Mucosa of descending colon (tissue), 3 donors: ENCODE measurements at regions not wholly inside any gene's neighbourhood (a gene's known extent, or its start where the extent isn't known, plus 50 kb on each side); places are given as distances from the start of the nearest gene placed in this dataset.

Source experiments
- ATAC-seq: fragments of 200-7000 bp; cut with Tn5 transposase; one replicate; pipeline ENCODE4 v1.9.1; 2020; ENCODE audit warnings: mild to moderate bottlenecking, moderate library complexity
- DNase-seq, 3 donors: peaks; one replicate each; pipeline ENCODE4 v3.0.0-alpha.2; 2020
- H3K36me3 ChIP-seq: fragments of 200-600 bp; one replicate; pipeline ENCODE4 v1.8.0; 2021; ENCODE audit warnings: low read depth, mild to moderate bottlenecking
- H3K4me1 ChIP-seq: fragments of 200-600 bp; one replicate; pipeline ENCODE4 v1.8.0; 2021; ENCODE audit warnings: low read depth, mild to moderate bottlenecking
- H3K4me3 ChIP-seq: fragments of 200-600 bp; one replicate; pipeline ENCODE4 v1.8.0; 2021; ENCODE audit warnings: mild to moderate bottlenecking
- H3K9me3 ChIP-seq: fragments of 200-600 bp; one replicate; pipeline ENCODE4 v1.8.0; 2021; ENCODE audit warnings: mild to moderate bottlenecking
- intact Hi-C, 2 donors: fragments of 100-400 bp; cut with DNase I in 1 of 2; cut with micrococcal nuclease in 1 of 2; formaldehyde crosslinking; loops; one replicate each; pipeline versions ENCODE4 v1.11.0 to v1.11.1; 2022; cut with DNase I, micrococcal nuclease
- TF ChIP-seq, protein P1 (sequence below): fragments of 200-600 bp; IDR thresholded peaks from one replicate; pipeline ENCODE4 v1.8.0; 2022; ENCODE audit warnings: antibody characterized with exemption, mild to moderate bottlenecking
- donor health status: DM: no; HTN: no; CAD: no; lungs with moderate emphysema.
- donor health status: DM: no; HTN: no; CAD: no.
- donor health status: DM: no; HTN: yes; CAD: no.

DNA sequence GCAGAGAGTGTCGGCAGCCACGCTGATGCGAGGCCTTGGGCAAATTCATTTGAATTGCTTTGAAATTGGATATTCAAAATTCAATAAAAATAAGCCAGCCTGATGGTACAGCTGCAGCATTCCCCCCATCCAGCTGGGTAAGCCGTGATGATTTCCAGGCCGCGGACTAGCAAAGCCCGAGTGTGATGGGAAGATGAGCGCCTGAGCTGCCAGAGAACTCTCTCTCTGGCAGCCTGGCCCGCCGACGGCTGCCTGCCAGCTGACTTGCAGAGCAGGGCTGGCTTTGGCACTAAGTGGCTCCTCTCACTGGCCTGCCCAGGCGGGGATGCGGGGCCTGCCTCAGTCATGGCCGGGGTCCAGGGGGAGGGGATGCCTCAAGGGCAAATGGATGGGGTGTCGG lies 268.3 kb upstream of the WWC1 start:
- DNase-seq = peak in 2 of 3 donors; percentile 20 to 45
- TF ChIP-seq, protein P1, sequence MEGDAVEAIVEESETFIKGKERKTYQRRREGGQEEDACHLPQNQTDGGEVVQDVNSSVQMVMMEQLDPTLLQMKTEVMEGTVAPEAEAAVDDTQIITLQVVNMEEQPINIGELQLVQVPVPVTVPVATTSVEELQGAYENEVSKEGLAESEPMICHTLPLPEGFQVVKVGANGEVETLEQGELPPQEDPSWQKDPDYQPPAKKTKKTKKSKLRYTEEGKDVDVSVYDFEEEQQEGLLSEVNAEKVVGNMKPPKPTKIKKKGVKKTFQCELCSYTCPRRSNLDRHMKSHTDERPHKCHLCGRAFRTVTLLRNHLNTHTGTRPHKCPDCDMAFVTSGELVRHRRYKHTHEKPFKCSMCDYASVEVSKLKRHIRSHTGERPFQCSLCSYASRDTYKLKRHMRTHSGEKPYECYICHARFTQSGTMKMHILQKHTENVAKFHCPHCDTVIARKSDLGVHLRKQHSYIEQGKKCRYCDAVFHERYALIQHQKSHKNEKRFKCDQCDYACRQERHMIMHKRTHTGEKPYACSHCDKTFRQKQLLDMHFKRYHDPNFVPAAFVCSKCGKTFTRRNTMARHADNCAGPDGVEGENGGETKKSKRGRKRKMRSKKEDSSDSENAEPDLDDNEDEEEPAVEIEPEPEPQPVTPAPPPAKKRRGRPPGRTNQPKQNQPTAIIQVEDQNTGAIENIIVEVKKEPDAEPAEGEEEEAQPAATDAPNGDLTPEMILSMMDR = no peak
- Histone ChIP-seq H3K9me3 (no peaks in the 10 kb centered on the region), H3K36me3 (no peaks in the 10 kb centered on the region), H3K4me1 (no peaks in the 10 kb centered on the region), H3K4me3 (no peak overlapping the region)
- no peak for ATAC-seq
- intact Hi-C loops = no loop called here

DNA sequence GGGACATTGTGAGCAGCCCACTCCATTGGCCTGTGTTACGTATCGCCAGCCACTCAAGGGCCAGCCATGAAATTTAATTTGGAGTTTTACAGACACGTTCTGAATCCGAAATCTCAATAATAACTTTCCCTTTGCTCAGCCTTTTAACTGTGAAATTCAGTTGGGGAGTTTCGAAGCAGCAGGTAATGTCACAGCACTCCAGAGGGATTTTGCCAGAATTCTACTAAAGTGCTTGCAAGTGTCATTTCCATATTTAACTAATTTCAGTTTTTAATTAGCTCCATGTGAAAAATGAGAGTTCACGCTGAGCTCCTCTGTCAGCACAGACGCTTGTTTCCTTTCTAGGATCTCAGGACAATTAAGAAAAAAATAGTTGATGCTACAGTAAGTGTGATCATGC lies 267.1 kb upstream of the WWC1 start:
- Histone ChIP-seq H3K4me3 (no peak overlapping the region), H3K36me3 (no peaks in the 10 kb centered on the region), H3K4me1 (no peaks in the 10 kb centered on the region), H3K9me3 (no peaks in the 10 kb centered on the region)
- TF ChIP-seq, protein P1 = no peak
- ATAC-seq = no peak
- no peak for DNase-seq
- intact Hi-C loops = no loop called here

DNA sequence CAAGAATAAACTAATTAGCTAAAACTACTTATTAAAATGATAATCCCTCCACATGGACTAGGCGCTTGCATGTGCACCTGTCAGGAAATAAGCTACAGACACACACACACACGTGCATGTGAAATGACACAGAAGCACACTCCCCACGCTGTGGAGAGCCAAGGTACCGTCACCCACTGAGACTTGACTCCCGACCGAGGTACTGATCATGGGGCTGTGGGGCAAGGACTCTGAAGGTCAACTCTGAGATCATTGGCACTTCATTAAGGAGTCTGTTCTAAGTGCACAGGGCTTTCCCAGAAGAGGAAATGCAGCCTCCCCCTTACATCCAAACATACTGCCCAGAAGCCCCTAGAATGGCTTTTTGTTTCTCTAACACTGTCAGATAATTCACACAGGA lies 264.4 kb upstream of the WWC1 start:
- no peak for DNase-seq
- TF ChIP-seq, protein P1 = no peak
- no peaks in the 10 kb centered on the region for H3K36me3 ChIP-seq
- intact Hi-C loops = no loop called here
- H3K4me1 ChIP-seq = no peaks in the 10 kb centered on the region
- no peaks in the 10 kb centered on the region for H3K9me3 ChIP-seq
- no peak for ATAC-seq
- no peak overlapping the region for H3K4me3 ChIP-seq

DNA sequence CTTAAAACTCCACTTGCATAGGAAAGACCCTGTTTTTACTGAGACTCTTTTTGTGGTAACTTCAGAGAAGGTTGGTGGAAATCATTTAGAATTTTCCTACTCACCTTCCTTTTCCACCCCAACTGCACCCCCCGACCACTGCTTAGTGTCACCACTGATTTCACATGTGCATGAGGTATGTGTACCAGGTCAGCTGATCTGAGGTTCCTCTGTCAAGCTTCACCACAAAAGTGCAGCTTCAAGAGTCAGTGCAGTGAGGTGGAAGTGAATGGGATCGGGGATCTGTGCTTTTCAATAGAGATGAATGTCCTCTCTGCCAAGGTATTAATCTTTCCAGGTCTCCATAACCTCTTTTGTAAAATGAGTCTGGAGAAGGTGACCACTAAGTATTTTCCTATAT lies 260.5 kb upstream of the WWC1 start:
- no peaks in the 10 kb centered on the region for H3K4me1 ChIP-seq
- TF ChIP-seq, protein P1 = no peak
- H3K9me3 ChIP-seq = no peaks in the 10 kb centered on the region
- intact Hi-C loops = no loop called here
- H3K36me3 ChIP-seq = no peaks in the 10 kb centered on the region
- no peak for ATAC-seq
- no peak overlapping the region for H3K4me3 ChIP-seq
- DNase-seq = no peak

DNA sequence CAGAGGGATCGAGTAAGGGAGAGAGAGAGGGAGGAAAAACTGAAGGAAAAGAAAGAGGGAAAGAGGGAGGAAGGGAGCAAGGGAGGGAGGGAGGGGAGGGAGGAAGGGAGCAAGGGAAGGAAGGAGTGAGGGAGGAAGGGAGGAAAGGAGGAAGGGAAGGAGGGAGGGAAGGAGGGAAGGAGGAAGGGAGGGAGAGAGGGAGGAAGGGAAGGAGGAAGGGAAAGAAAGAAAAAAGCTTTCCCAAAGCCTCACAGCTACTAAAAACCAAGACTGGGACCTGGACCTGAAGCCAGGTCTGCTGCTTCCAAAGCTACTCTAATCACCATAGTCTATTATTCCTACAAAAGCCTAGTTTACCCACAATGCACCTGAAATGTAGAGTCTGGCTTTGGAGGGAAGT lies 259.8 kb upstream of the WWC1 start:
- TF ChIP-seq, protein P1 = no peak
- H3K9me3 ChIP-seq = no peaks in the 10 kb centered on the region
- ATAC-seq (no peak), DNase-seq (no peak)
- H3K4me3 ChIP-seq = no peak overlapping the region
- no peaks in the 10 kb centered on the region for H3K4me1 ChIP-seq
- H3K36me3 ChIP-seq = no peaks in the 10 kb centered on the region
- intact Hi-C loops = no loop called here

DNA sequence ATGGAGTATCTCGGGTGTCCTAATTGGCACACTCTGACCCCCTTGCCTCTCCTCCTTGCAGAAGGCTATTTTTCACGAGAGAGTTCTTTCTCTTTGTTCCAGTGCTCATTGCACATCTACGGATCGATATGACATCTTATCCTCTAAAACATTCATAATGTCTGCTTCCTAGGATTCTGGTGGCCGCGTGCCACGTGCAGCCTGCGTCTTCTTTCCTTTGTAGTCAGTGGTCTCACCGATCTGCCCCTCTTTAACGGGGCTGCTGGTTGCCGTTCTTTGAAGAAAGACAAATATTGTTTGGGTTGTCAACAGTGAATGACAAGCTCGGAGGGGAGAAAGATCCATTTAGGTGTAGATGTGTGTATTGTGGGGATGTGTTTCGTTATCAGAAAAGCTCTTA lies 252.4 kb upstream of the WWC1 start:
- intact Hi-C loops = no loop called here

More for the DNA sequence above, 252.4 kb upstream of the WWC1 start:
- no peaks in the 10 kb centered on the region for H3K36me3 ChIP-seq
- H3K9me3 ChIP-seq = no peaks in the 10 kb centered on the region
- TF ChIP-seq, protein P1 = no peak
- no peak overlapping the region for H3K4me3 ChIP-seq
- no peaks in the 10 kb centered on the region for H3K4me1 ChIP-seq
- ATAC-seq = no peak
- no peak for DNase-seq
